ENCODE measurements at regions not wholly inside any gene's neighbourhood (a gene's known extent, or its start where the extent isn't known, plus 50 kb on each side); places are given as distances from the start of the nearest gene placed in this dataset.

DNA sequence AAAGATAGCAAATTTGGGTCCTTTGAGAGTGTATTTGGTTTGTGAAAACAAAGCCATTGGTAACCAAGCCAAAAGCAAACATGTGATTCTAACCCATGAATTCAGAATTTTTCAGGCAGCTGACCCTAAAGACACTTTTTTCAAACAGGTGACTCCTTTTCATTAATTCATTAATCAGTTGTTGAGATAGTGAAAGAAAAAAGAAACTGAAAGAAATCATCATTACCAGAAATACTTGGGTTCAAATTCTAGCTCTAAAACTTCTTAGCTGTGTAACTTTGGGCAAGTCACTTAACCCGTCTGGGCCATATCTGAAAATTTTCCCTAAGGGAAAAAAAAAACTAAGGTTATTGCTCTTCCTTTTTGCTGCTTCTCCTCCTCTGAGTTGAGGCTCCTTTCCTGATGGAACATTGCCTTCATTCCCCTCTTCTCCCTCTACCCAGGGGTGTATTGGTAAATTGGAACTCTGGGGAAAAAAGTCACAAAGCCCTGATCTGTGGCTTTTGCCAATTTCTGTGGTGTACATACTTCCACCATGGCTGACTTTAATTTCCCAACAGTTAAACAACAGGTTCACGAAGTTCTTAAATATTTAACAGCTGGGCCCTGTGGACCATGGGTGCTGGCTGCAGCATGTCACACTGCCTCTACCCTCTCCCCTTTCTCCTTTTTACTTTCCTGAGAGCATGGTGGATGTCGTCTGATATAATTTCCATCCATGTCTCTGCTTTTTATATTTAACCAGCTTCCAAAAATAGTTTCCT is 120.3 kb downstream of the ASB7 start:
- Histone ChIP-seq H3K36me3 (no peaks in the 10 kb centered on the region), H3K27ac (no peak overlapping the region), H3K27me3 (peaks cover 0 to 28% of the 10 kb centered on the region in 2 donors), H3K9me3 (no peaks in the 10 kb centered on the region), H3K4me3 (no peak overlapping the region), H3K4me1 (peaks cover 0 to 12% (median 0%) of the 10 kb centered on the region in 4 donors)
- ATAC-seq (no peak), DNase-seq (no peak)
- 55% methylated on average over 3 of the region's 3 CpGs for WGBS (ENCODE audit: insufficient coverage, low coverage, low lambda C conversion rate, missing lambda C conversion rate)
- intact Hi-C loops (cut with DNase I) = no loop called here
- TF ChIP-seq, protein P1, sequence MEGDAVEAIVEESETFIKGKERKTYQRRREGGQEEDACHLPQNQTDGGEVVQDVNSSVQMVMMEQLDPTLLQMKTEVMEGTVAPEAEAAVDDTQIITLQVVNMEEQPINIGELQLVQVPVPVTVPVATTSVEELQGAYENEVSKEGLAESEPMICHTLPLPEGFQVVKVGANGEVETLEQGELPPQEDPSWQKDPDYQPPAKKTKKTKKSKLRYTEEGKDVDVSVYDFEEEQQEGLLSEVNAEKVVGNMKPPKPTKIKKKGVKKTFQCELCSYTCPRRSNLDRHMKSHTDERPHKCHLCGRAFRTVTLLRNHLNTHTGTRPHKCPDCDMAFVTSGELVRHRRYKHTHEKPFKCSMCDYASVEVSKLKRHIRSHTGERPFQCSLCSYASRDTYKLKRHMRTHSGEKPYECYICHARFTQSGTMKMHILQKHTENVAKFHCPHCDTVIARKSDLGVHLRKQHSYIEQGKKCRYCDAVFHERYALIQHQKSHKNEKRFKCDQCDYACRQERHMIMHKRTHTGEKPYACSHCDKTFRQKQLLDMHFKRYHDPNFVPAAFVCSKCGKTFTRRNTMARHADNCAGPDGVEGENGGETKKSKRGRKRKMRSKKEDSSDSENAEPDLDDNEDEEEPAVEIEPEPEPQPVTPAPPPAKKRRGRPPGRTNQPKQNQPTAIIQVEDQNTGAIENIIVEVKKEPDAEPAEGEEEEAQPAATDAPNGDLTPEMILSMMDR (IDR thresholded peaks at IDR 0.05) = no peak

DNA sequence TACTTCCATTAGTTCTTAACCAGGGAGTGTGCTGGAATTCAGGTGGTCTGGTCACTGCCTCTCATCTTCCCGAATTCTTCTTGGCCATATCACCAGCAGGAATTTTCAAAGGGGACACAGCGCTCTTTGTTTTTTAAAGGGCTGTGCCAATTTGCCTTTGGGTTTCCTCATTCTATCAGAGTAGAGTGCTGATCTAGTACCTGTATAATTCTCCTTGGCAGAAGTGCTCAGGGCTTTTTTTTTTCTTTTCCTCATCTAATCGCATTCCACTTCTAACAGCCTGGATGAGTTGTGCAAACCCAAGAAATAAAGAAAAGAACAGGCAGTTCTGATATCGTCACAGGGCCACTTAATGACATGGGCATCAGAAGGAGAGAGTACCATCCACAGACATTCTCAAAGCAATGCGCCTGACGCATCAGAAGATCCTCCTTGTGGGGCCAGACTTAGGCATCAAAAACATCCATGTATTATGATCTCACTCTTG is 121.0 kb downstream of the ASB7 start:
- intact Hi-C loops (cut with DNase I) = no loop called here
- Histone ChIP-seq H3K4me1 (peaks cover 0 to 12% (median 0%) of the 10 kb centered on the region in 4 donors), H3K27ac (no peak overlapping the region), H3K27me3 (peaks cover 0 to 34% of the 10 kb centered on the region in 2 donors), H3K4me3 (no peak overlapping the region), H3K9me3 (no peaks in the 10 kb centered on the region), H3K36me3 (no peaks in the 10 kb centered on the region)
- TF ChIP-seq, protein P1 (IDR thresholded peaks at IDR 0.05) = no peak
- no peak for DNase-seq
- ATAC-seq = no peak
- 75% methylated on average over 5 of the region's 6 CpGs for whole genome bisulfite sequencing (ENCODE audit: insufficient coverage, low coverage, low lambda C conversion rate, missing lambda C conversion rate)

DNA sequence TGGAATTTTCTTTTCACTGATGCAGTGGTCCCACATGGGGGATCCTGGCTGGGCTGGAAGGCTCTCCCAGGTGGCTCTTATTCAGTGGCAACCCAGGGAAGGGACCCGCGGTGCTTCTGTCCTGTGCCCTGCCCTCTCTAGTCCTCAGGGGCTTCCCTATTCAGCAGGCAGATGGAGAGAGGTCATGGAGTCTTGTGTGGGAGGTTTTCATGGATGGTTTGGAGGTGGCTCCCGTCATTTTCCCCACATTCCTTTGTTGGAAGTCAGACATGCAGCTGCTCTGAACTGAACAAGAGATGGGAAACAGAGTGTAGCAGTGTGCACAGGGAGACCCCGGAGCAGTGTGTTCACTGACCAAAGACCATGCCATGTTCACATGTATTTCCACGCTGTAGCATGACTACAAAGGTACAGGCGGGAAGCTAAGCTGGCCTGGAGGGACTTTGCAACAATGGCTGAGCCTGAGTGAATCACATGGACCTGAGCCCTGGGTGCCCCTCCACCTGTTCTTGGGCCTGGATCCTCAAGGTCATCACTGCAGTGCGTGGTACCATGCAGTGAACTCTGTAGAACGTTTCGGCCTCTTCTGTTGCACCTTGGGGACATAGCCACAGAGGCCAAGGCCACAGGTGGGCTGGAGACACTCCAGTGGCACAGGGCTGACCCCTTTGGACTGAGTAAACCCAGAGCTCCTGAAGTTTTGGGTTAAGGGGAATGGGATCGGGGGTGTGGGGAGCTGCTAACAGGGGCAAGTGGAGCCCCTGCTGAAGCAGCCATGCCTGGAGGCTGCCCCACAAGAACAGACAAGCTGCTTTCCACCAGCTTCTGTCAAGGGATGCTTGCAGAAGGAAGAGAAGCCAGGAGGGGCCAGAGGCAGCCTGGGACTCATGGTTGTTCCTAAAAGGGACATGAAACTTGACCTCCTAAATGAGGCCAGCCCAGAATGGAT is 123.0 kb downstream of the ASB7 start:
- H3K27ac ChIP-seq = no peak overlapping the region
- TF ChIP-seq, protein P1 (IDR thresholded peaks at IDR 0.05) = no peak
- TF ChIP-seq POLR2A (IDR thresholded peaks at IDR 0.05) = no peak
- H3K27me3 ChIP-seq = peaks cover 0 to 46% of the 10 kb centered on the region in 2 donors
- DNase-seq (no peak), ATAC-seq (no peak)
- no peaks in the 10 kb centered on the region for H3K36me3 ChIP-seq
- H3K4me1 ChIP-seq = peaks cover 0 to 12% (median 0%) of the 10 kb centered on the region in 4 donors
- H3K9me3 ChIP-seq = no peaks in the 10 kb centered on the region
- H3K4me3 ChIP-seq = no peak overlapping the region
- intact Hi-C loops (cut with DNase I) = no loop called here
- WGBS (ENCODE audit: insufficient coverage, low coverage, low lambda C conversion rate, missing lambda C conversion rate) = 83% methylated on average over 3 of the region's 10 CpGs

- Histone ChIP-seq H3K27me3 (peaks cover 0 to 41% of the 10 kb centered on the region in 2 donors), H3K9me3 (no peaks in the 10 kb centered on the region), H3K4me3 (no peak overlapping the region), H3K36me3 (no peaks in the 10 kb centered on the region), H3K4me1 (peaks cover 0 to 12% (median 0%) of the 10 kb centered on the region in 4 donors), H3K27ac (no peak overlapping the region)
- DNase-seq (no peak), ATAC-seq (no peak)
- WGBS (ENCODE audit: insufficient coverage, low coverage, low lambda C conversion rate, missing lambda C conversion rate) = 60% methylated on average over 3 of the region's 7 CpGs
- intact Hi-C loops (cut with DNase I) = no loop called here
- TF ChIP-seq POLR2A (IDR thresholded peaks at IDR 0.05) = no peak
- TF ChIP-seq, protein P1 (IDR thresholded peaks at IDR 0.05) = no peak
These were observed 123.7 kb downstream of the ASB7 start for GRCh38 chr15:100726070-100726420.
